NB4 (cell line): ENCODE measurements at regions not wholly inside any gene's neighbourhood (a gene's known extent, or its start where the extent isn't known, plus 50 kb on each side); places are given as distances from the start of the nearest gene placed in this dataset.
"Not testable (repeated sequence)": the region's sequence is repeated elsewhere in the genome, so short reads cannot be mapped to it uniquely, and the experiment has no call there.

Source experiments
- CTCF ChIP-seq: IDR thresholded peaks from one replicate; pipeline ENCODE4 v1.5.1; 2012; ENCODE audit warnings: low read depth, low read length
- MAX ChIP-seq: IDR thresholded peaks from 2 replicates; pipeline ENCODE4 v1.6.1; 2011; ENCODE audit warnings: low read depth, low read length
- MYC ChIP-seq: IDR thresholded peaks from 2 replicates; pipeline ENCODE4 v1.6.1; 2011; ENCODE audit warnings: low read depth, low read length
- POLR2A ChIP-seq: IDR thresholded peaks from 2 replicates; pipeline ENCODE4 v1.6.1; 2011; ENCODE audit warnings: mild to moderate bottlenecking; ENCODE audit not compliant: insufficient read length; ENCODE audit errors: extremely low read depth

- not testable (repeated sequence) for TF ChIP-seq POLR2A, CTCF, MYC, MAX
These were observed 351.4 kb upstream of the AADAT start for GRCh38 chr4:170441146-170441545.
